HG03457 (cell line): ENCODE measurements at regions not wholly inside any gene's neighbourhood (a gene's known extent, or its start where the extent isn't known, plus 50 kb on each side); places are given as distances from the start of the nearest gene placed in this dataset.
"Not testable (repeated sequence)": the region's sequence is repeated elsewhere in the genome, so short reads cannot be mapped to it uniquely, and the experiment has no call there.

Experiments
- ATAC-seq: cut with Tn5 transposase; IDR thresholded peaks from one replicate; pipeline ENCODE4 v1.9.1; 2021; ENCODE audit warnings: moderate number of reproducible peaks; ENCODE audit not compliant: unreplicated experiment

- no peak for ATAC-seq
Measured at GRCh38 chr1:187504779-187505178, 676.0 kb downstream of the PLA2G4A start.

DNA sequence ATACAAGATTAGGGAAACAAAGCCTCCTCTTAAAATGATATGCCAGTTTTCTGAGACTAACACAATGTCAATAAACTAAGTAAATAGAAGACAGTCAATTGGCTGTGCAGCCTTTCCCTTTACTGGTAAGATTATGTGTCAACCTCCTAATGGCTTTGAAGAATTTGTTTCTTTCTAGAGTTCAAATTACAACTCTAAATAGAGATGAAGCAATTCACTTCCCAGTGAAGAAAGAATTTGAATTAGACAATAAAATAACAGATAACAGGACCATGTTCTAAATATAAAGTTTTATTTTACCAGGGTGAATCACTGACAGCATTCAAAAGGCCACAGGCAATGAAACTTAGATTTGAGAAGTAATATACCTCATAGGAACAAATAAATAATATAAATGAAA lies 680.3 kb downstream of the PLA2G4A start:
- ATAC-seq = no peak

DNA sequence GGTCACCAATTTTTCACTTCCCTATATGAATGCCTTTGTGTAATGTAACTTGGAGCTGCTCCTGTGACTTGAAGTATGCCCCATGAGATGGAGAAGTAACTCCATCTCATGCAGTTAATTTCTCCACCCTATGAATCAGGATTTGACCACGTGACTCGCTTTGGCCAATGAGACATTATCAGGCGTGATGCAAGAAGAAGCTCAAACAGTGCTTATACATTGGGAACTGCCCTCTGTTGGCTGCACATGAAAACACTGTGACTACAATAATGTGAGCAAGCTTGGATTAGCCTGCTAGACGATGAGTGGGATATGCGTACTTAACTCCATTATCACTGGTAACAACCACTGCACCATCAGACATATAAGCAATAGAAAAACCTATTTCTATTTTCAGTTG lies 684.4 kb downstream of the PLA2G4A start:
- ATAC-seq = no peak

GRCh38 chr1:187514110-187514509 lies 685.4 kb downstream of the PLA2G4A start:
- ATAC-seq = no peak

GRCh38 chr1:187516874-187517273 lies 688.1 kb downstream of the PLA2G4A start:
- no peak for ATAC-seq

GRCh38 chr1:187517546-187517945 lies 688.8 kb downstream of the PLA2G4A start:
- ATAC-seq = no peak

DNA sequence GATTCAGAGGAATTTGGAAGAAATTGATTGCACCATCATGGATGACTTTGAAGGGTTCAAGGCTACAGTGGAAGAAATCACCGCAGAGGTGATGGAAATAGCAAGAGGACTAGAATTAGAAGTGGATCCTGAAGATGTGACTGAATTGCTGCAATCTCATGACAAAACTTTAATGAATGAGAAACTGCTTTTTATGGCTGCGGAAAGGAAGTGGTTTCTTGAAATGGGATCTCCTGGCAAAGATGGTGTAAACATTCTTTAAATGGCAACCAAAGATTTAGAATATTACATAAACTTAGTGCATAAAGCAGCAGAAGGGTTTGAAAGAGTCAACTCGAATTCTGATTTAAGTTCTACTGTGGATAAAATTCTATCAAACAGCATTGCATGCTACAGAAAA lies 698.6 kb downstream of the PLA2G4A start:
- no peak for ATAC-seq

GRCh38 chr1:187537936-187538335 lies 709.2 kb downstream of the PLA2G4A start:
- ATAC-seq = no peak

DNA sequence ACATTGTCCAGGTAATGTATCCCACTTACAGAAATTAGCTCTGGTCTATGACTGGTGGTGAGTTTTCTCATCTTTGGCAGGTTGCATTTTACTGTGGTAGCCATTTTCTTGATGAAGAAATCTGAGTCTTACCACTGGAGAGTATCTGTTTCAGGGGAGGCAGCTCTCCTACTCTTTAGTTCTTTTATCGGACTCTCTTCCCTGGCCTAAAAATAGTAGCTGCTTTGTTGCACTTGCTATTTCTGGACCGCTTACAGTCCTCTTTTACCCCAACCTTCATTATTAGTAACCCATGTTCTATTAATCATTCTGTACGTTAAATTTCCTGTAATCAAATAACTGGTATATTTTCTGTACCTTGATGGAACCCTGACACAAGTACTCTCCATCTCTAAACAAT lies 720.8 kb downstream of the PLA2G4A start:
- ATAC-seq = no peak

DNA sequence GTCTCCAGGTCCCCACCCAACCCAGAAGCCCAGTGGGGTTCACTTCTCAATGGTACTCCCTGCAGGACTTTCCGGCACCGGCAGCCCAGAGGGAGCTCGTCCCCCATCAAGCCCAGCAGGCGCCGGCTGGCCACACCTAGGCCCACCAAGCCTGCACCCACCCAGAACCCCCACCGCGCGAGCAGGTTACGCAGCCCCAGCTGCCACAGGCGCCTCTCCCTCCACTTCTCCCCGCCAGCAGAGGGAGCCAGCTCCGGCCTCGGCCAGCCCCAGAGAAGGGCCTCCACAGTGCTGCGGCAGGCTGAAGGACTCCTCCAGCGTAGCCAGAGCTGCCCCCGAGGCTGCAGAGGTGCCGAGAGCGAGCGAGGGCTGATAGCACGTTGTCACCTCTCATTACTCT lies 722.3 kb downstream of the PLA2G4A start:
- ATAC-seq = no peak

GRCh38 chr1:187563191-187563590 lies 734.4 kb downstream of the PLA2G4A start:
- ATAC-seq = no peak

GRCh38 chr1:187566354-187566753 lies 737.6 kb downstream of the PLA2G4A start:
- ATAC-seq = no peak

DNA sequence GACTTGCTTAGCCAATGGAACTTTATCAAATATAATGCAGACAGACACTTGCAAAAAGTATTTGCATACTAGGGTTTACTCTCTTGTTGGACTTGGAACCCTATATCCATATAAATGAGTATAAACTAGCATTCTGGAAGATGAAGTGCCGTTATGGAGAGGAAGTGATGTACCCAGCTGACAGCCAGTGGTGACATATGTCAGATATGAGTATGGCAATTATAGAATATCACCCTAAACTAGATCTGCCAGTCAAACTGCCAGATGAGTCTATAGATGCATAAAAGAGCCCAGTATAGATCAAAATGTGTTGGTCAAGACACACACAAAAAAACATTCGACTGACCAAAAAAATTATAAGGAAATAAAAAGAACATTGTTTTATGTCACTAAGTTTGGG lies 739.3 kb downstream of the PLA2G4A start:
- ATAC-seq = no peak

DNA sequence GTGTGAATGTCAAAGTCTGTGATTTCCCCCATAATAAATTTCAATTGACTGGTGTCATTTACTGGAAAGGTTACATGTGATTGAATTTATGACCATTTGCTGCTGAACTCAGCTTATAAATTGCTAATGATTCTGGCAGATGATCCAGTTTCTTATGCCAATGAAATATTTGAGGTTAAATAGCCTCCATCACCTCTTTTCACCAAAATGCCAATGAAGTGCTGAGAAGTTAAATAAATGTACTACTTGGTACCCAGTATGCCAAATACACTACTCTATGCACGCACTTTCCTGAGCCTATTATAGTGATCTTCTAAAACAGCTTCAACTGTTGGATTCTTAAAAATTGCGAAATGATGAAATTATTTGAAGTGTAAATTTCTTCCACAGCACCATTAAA lies 741.4 kb downstream of the PLA2G4A start:
- ATAC-seq = no peak

- ATAC-seq = no peak
Measured at GRCh38 chr1:187577610-187578009, 748.9 kb downstream of the PLA2G4A start.

DNA sequence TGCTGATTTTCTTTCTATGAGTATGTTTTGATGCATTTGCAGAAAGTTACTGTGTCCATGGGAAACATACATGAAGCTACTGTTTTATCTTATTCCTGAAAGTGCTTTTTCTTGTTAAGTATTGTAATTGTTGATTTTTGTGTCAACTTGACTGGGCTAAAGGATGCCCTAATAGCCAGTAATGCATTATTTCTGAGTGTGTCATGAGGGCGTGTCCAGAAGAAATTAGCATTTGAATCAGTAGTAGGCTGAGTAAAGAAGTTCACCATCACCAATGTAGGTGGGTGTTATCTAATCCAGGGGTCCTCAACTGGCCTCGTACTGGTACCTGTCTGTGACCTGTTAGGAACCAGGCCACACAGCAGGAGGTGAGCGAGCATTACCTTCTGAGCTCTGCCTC lies 760.2 kb downstream of the PLA2G4A start:
- ATAC-seq = no peak

- no peak for ATAC-seq
Measured at GRCh38 chr1:187605736-187606135, 777.0 kb downstream of the PLA2G4A start.

DNA sequence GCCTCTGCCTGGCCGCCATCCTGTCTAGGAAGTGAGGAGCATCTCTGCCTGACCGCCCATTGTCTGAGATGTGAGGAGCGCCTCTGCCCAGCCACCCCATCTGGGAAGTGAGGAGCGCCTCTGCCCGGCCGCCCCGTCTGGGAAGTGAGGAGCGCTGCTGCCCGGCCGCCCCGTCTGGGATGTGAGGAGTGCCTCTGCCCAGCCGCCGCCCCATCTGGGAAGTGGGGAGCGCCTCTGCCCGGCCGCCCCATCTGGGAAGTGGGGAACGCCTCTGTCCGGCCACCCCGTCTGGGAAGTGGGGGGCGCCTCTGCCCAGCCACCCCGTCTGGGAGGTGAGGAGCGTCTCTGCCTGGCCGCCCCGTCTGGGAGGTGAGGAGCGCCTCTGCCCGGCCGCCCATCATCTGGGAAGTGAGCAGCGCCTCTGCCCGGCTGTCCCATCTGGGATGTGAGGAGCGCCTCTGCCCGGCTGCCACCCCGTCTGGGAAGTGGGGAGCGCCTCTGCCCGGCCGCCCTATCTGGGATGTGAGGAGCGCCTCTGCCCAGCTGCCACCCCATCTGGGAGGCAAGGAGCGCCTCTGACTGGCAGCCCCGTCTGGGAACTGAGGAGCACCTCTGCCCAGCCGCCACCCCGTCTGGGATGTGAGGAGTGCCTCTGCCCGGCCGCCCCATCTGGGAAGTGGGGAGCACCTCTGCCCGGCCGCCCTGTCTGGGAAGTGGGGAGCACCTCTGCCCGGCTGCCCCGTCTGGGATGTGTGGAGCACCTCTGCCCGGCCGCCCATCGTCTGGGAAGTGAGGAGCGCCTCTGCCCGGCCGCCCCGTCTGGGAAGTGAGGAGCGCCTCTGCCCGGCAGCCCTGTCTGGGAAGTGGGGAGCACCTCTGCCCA lies 787.3 kb downstream of the PLA2G4A start:
- not testable (repeated sequence) for ATAC-seq

DNA sequence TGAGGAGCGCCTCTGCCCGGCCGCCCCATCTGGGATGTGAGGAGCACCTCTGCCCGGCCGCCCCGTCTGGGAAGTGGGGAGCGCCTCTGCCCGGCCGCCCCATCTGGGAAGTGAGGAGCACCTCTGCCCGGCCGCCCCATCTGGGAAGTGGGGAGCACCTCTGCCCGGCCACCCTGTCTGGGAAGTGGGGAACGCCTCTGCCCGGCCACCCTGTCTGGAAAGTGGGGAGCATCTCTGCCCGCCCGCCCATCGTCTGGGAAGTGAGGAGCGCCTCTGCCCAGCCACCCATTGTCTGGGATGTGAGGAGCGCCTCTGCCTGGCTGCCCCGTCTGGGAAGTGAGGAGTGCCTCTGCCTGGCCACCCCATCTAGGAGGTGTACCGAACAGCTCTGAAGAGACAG lies 788.1 kb downstream of the PLA2G4A start:
- not testable (repeated sequence) for ATAC-seq

DNA sequence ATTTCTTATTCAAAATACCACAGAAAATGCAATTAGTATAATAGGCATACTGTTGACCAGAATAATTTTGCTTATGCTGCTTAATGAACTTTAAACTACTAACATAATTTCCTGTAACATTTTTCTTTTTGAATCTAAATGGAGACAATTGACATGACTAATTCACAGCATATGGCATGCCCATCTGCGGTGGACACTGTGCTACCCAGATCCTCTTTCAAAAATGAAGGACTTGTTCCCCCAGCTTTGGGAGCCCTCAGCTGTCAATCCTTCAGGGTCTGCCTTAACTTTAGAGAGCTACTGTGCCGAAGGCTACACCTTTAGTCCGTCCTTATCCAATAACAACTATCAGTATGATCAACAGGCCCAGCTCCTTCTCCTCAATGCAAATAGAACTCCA lies 789.0 kb downstream of the PLA2G4A start:
- no peak for ATAC-seq

- no peak for ATAC-seq
Measured at GRCh38 chr1:187619175-187619574, 790.4 kb downstream of the PLA2G4A start.

- no peak for ATAC-seq
Measured at GRCh38 chr1:187621951-187622350, 793.2 kb downstream of the PLA2G4A start.

GRCh38 chr1:187622545-187622944 lies 793.8 kb downstream of the PLA2G4A start:
- no peak for ATAC-seq
